ENCODE measurements at regions not wholly inside any gene's neighbourhood (a gene's known extent, or its start where the extent isn't known, plus 50 kb on each side); places are given as distances from the start of the nearest gene placed in this dataset.

- Mint-ChIP-seq H3K4me3 (no peak overlapping the region), H3K27me3 (ENCODE audit: low read depth in 3 of 3) (peaks cover 0 to 3% (median 3%) of the 10 kb centered on the region in 3 donors), H3K9me3 (no peaks in the 10 kb centered on the region), H3K4me1 (peaks cover 2% of the 10 kb centered on the region), H3K27ac (peak overlapping the region in 1 of 7 donors; percentile 3), H3K36me3 (no peaks in the 10 kb centered on the region)
- no peak overlapping the region for H3K4me2 ChIP-seq (replicated peaks; ENCODE audit: extremely low read depth, low read length, poor library complexity, severe bottlenecking)
- intact Hi-C loops (cut with micrococcal nuclease): no loop called here
- H3K4me3 ChIP-seq (replicated peaks in 1 of 3; ENCODE audit: low read depth in 2 of 3, low read length in 3 of 3): no peak overlapping the region
- TF ChIP-seq CTCF (IDR thresholded peaks at IDR 0.05): no peak
- no peaks in the 10 kb centered on the region for H4K20me1 ChIP-seq (ENCODE audit: insufficient read depth, low read length)
- no peaks in the 10 kb centered on the region for H3K36me3 ChIP-seq (replicated peaks in 1 of 2; ENCODE audit: control insufficient read depth in 1 of 2, insufficient read depth in 2 of 2, low read length in 2 of 2)
- no peaks in the 10 kb centered on the region for H3K27me3 ChIP-seq (ENCODE audit: control insufficient read depth in 2 of 2, insufficient read depth in 2 of 2, low read length in 2 of 2)
- H3K4me1 ChIP-seq (ENCODE audit: control insufficient read depth in 1 of 2, insufficient read depth in 2 of 2, low read length in 2 of 2): no peaks in the 10 kb centered on the region
- 98% methylated on average over 5 of the region's 5 CpGs for WGBS (ENCODE audit: insufficient coverage)
- no peak for DNase-seq
- no peak overlapping the region for H3K27ac ChIP-seq (ENCODE audit: low read depth in 1 of 2, low read length in 2 of 2)
- no peaks in the 10 kb centered on the region for H3K9me3 ChIP-seq (replicated peaks in 1 of 2; ENCODE audit: control insufficient read depth in 1 of 2, insufficient read depth in 1 of 2, low read length in 2 of 2)
- H3K9ac ChIP-seq (ENCODE audit: insufficient read depth, low read length, poor library complexity, severe bottlenecking): no peak overlapping the region
- no peak overlapping the region for H2AFZ ChIP-seq (ENCODE audit: insufficient read depth, low read depth, low read length, poor library complexity, severe bottlenecking)
- H3K79me2 ChIP-seq (ENCODE audit: insufficient read depth, low read length): no peaks in the 10 kb centered on the region
Measured at GRCh38 chr2:172354347-172354746, 73.0 kb upstream of the ITGA6 start.

DNA sequence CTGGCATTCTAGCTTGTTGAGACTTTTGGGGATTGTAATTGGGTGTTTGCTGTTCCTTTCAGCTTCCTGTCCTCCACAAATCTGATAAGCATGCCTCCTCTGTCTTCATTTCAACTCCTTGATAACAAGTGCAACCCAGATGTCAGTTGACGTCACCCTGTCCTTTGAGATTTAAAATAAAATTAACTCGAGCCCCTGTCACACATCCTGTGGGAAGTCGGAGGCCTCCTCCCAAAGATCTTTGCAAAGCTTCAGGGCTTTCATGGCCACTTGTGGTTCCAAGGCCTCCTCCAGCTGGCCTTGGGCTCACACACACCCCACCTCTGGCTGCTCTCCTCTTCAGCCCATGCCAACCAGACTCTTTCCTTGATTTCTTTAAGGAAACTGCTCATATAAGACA, 69.9 kb upstream of the ITGA6 start:
- H3K79me2 ChIP-seq (ENCODE audit: insufficient read depth, low read length): no peaks in the 10 kb centered on the region
- Mint-ChIP-seq H3K4me3 (no peak overlapping the region), H3K27me3 (ENCODE audit: low read depth in 3 of 3) (peaks cover 0 to 4% (median 2%) of the 10 kb centered on the region in 3 donors), H3K4me1 (no peaks in the 10 kb centered on the region), H3K9me3 (no peaks in the 10 kb centered on the region), H3K27ac (no peak overlapping the region), H3K36me3 (no peaks in the 10 kb centered on the region)
- TF ChIP-seq CTCF (IDR thresholded peaks at IDR 0.05): no peak
- no peaks in the 10 kb centered on the region for H3K4me1 ChIP-seq (ENCODE audit: control insufficient read depth in 1 of 2, insufficient read depth in 2 of 2, low read length in 2 of 2)
- no peak for DNase-seq
- intact Hi-C loops (cut with micrococcal nuclease): no loop called here
- no peaks in the 10 kb centered on the region for H4K20me1 ChIP-seq (ENCODE audit: insufficient read depth, low read length)
- H3K27me3 ChIP-seq (ENCODE audit: control insufficient read depth in 2 of 2, insufficient read depth in 2 of 2, low read length in 2 of 2): no peaks in the 10 kb centered on the region
- H3K36me3 ChIP-seq (replicated peaks in 1 of 2; ENCODE audit: control insufficient read depth in 1 of 2, insufficient read depth in 2 of 2, low read length in 2 of 2): no peaks in the 10 kb centered on the region
- no peak overlapping the region for H3K9ac ChIP-seq (ENCODE audit: insufficient read depth, low read length, poor library complexity, severe bottlenecking)
- H3K4me2 ChIP-seq (replicated peaks; ENCODE audit: extremely low read depth, low read length, poor library complexity, severe bottlenecking): no peak overlapping the region
- H2AFZ ChIP-seq (ENCODE audit: insufficient read depth, low read depth, low read length, poor library complexity, severe bottlenecking): no peak overlapping the region
- 31% methylated on average over 3 of the region's 3 CpGs for WGBS (ENCODE audit: insufficient coverage)
- H3K27ac ChIP-seq (ENCODE audit: low read depth in 1 of 2, low read length in 2 of 2): no peak overlapping the region
- no peak overlapping the region for H3K4me3 ChIP-seq (replicated peaks in 1 of 3; ENCODE audit: low read depth in 2 of 3, low read length in 3 of 3)
- H3K9me3 ChIP-seq (replicated peaks in 1 of 2; ENCODE audit: control insufficient read depth in 1 of 2, insufficient read depth in 1 of 2, low read length in 2 of 2): no peaks in the 10 kb centered on the region
